Thoracic aorta (tissue), 2 donors: ENCODE measurements at regions not wholly inside any gene's neighbourhood (a gene's known extent, or its start where the extent isn't known, plus 50 kb on each side); places are given as distances from the start of the nearest gene placed in this dataset.
"Not testable (repeated sequence)": the region's sequence is repeated elsewhere in the genome, so short reads cannot be mapped to it uniquely, and the experiment has no call there.

ENCODE experiments used
- ATAC-seq: fragments of 150-250 bp; one replicate; pipeline ENCODE4 v1.8.0; 2017; ENCODE audit warnings: low read depth; ENCODE audit not compliant: insufficient number of reproducible peaks, low FRiP score
- DNase-seq: peaks from one replicate; pipeline ENCODE4 v3.0.0-alpha.2; 2020; ENCODE audit warnings: low spot score
- H3K27ac ChIP-seq, 2 donors: fragments of 200-600 bp; sonication (generic); 1 replicate in 1 of 2; 2 replicates in 1 of 2; pipeline ENCODE4 v1.5.1; 2016; ENCODE audit warnings: mild to moderate bottlenecking in 2 of 2, moderate library complexity in 2 of 2
- H3K27me3 ChIP-seq: fragments of 200-600 bp; sonication (generic); replicated peaks from 2 replicates; pipeline ENCODE4 v1.6.0; 2016; ENCODE audit warnings: mild to moderate bottlenecking; ENCODE audit not compliant: insufficient read depth
- H3K36me3 ChIP-seq: fragments of 200-600 bp; sonication (generic); one replicate; pipeline ENCODE4 v1.5.1; 2016
- H3K4me1 ChIP-seq, 2 donors: fragments of 200-600 bp; sonication (generic); 1 replicate in 1 of 2; 2 replicates in 1 of 2; pipeline versions ENCODE4 v1.5.1 to v1.6.0; 2016; ENCODE audit warnings: low read depth in 2 of 2, mild to moderate bottlenecking in 1 of 2; ENCODE audit not compliant: control insufficient read depth in 1 of 2
- H3K4me3 ChIP-seq: fragments of 200-600 bp; sonication (generic); 2 replicates; pipeline ENCODE4 v1.5.1; 2016; ENCODE audit warnings: mild to moderate bottlenecking
- H3K9me3 ChIP-seq: fragments of 200-600 bp; sonication (generic); 2 replicates; pipeline ENCODE4 v1.5.1; 2016
- CTCF ChIP-seq: fragments of 200-600 bp; sonication (generic); IDR thresholded peaks from one replicate; pipeline ENCODE4 v1.5.1; 2019; ENCODE audit warnings: antibody characterized with exemption

GRCh38 chr6:163733061-163733460, 318.5 kb downstream of the QKI start:
- no peak for ATAC-seq
- DNase-seq: no peak
- Histone ChIP-seq H3K4me3 (no peak overlapping the region), H3K36me3 (no peaks in the 10 kb centered on the region), H3K27me3 (no peaks in the 10 kb centered on the region), H3K27ac (no peak overlapping the region), H3K9me3 (no peaks in the 10 kb centered on the region), H3K4me1 (no peaks in the 10 kb centered on the region)
- TF ChIP-seq CTCF: no peak

- Histone ChIP-seq H3K36me3 (no peaks in the 10 kb centered on the region), H3K9me3 (no peaks in the 10 kb centered on the region), H3K27ac (no peak overlapping the region), H3K27me3 (no peaks in the 10 kb centered on the region), H3K4me1 (no peaks in the 10 kb centered on the region), H3K4me3 (no peak overlapping the region)
- DNase-seq: no peak
- TF ChIP-seq CTCF: no peak
- ATAC-seq: no peak
Observed at GRCh38 chr6:163732479-163732878, 318.0 kb downstream of the QKI start.

GRCh38 chr6:163732014-163732351, 317.5 kb downstream of the QKI start:
- not testable (repeated sequence) for DNase-seq, H3K27me3 ChIP-seq, H3K27ac ChIP-seq, ATAC-seq, H3K4me3 ChIP-seq, H3K9me3 ChIP-seq, H3K4me1 ChIP-seq, H3K36me3 ChIP-seq

- Histone ChIP-seq H3K27me3 (no peaks in the 10 kb centered on the region), H3K27ac (no peak overlapping the region), H3K4me3 (no peak overlapping the region), H3K4me1 (no peaks in the 10 kb centered on the region), H3K9me3 (no peaks in the 10 kb centered on the region), H3K36me3 (no peaks in the 10 kb centered on the region)
- no peak for TF ChIP-seq CTCF
- ATAC-seq: no peak
- no peak for DNase-seq
Observed at GRCh38 chr6:163731215-163732013, 316.9 kb downstream of the QKI start.

- no peaks in the 10 kb centered on the region for H3K27me3 ChIP-seq
- TF ChIP-seq CTCF: no peak
- H3K27ac ChIP-seq: no peak overlapping the region
- H3K4me1 ChIP-seq: no peaks in the 10 kb centered on the region
- DNase-seq: no peak
- H3K4me3 ChIP-seq: no peak overlapping the region
- no peak for ATAC-seq
- H3K9me3 ChIP-seq: no peaks in the 10 kb centered on the region
- H3K36me3 ChIP-seq: no peaks in the 10 kb centered on the region
Observed at GRCh38 chr6:163730246-163731210, 316.0 kb downstream of the QKI start.
